Epithelial cell of proximal tubule (primary cell): ENCODE measurements at regions not wholly inside any gene's neighbourhood (a gene's known extent, or its start where the extent isn't known, plus 50 kb on each side); places are given as distances from the start of the nearest gene placed in this dataset.
"Not testable (repeated sequence)": the region's sequence is repeated elsewhere in the genome, so short reads cannot be mapped to it uniquely, and the experiment has no call there.

Source experiments
- DNase-seq: peaks from one replicate; pipeline ENCODE4 v3.0.0-alpha.2; 2011; ENCODE audit warnings: low read depth
- H3K4me3 ChIP-seq: 2 replicates; pipeline ENCODE4 v1.5.1; 2011; ENCODE audit warnings: low read depth, mild to moderate bottlenecking, low read length
- CTCF ChIP-seq: conservative IDR thresholded peaks from 2 replicates; pipeline ENCODE4 v1.5.1; 2012; ENCODE audit warnings: low read depth, mild to moderate bottlenecking, low read length

- H3K4me3 ChIP-seq: no peak overlapping the region
- TF ChIP-seq CTCF: no peak
These were observed 61.1 kb downstream of the MAD2L1 start for GRCh38 chr4:120005527-120005926.

GRCh38 chr4:120005076-120005475 is 61.6 kb downstream of the MAD2L1 start:
- H3K4me3 ChIP-seq: no peak overlapping the region
- TF ChIP-seq CTCF: no peak
- no peak for DNase-seq

More at GRCh38 chr4:120005527-120005926, 61.1 kb downstream of the MAD2L1 start:
- no peak for DNase-seq

GRCh38 chr4:120004054-120004453 is 62.6 kb downstream of the MAD2L1 start:
- no peak for TF ChIP-seq CTCF
- H3K4me3 ChIP-seq: no peak overlapping the region
- DNase-seq: no peak

- TF ChIP-seq CTCF: no peak
- no peak for DNase-seq
- H3K4me3 ChIP-seq: no peak overlapping the region
These were observed 63.5 kb downstream of the MAD2L1 start for GRCh38 chr4:120003193-120003592.

GRCh38 chr4:120001850-120002249 is 64.8 kb downstream of the MAD2L1 start:
- DNase-seq: no peak
- TF ChIP-seq CTCF: no peak
- no peak overlapping the region for H3K4me3 ChIP-seq

- DNase-seq: no peak
- H3K4me3 ChIP-seq: no peak overlapping the region
- TF ChIP-seq CTCF: no peak
These were observed 65.9 kb downstream of the MAD2L1 start for GRCh38 chr4:120000591-120001296.

GRCh38 chr4:119996024-119996423 is 70.6 kb downstream of the MAD2L1 start:
- not testable (repeated sequence) for DNase-seq, H3K4me3 ChIP-seq
